Stimulated activated CD4-positive, alpha-beta T cell treated with anti-CD3 and anti-CD28 coated beads, Interleukin-4, amount 100 ng/mL, for 4 hours (primary cell): ENCODE measurements at regions not wholly inside any gene's neighbourhood (a gene's known extent, or its start where the extent isn't known, plus 50 kb on each side); places are given as distances from the start of the nearest gene placed in this dataset.

Source experiments
- DNase-seq, 2 experiments: peaks; one replicate each; pipeline ENCODE4 v3.0.0-alpha.2; 2020

DNA sequence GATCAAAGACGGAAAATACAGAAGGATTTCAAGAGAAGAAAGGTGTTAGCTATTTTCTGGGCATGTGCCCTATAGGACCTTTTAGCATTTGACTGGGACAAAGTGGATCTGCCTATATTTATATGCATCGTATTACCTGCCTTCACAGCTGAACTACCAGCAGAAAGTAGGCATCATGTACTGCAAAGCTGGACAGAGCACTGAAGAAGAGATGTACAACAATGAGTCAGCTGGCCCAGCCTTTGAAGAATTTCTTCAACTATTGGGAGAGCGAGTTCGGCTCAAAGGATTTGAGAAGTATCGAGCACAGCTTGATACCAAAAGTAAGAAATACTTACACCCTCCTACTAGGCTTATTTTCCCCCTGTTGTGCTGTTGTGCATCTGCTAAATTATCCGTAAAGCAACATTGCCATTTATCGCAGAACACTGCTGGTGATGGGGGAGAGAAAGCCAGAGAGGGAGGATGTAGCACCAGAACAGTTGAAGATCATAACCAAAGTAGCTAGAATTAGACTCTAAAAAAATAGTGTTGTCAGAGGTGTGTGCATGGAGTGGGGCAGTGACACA is 282.0 kb upstream of the RGS6 start:
- DNase-seq, result no peak

- no peak for DNase-seq
Observed at GRCh38 chr14:71651228-71651627, 281.0 kb upstream of the RGS6 start.

GRCh38 chr14:71652368-71652767 is 279.9 kb upstream of the RGS6 start:
- DNase-seq, result no peak

GRCh38 chr14:71654810-71655209 is 277.4 kb upstream of the RGS6 start:
- no peak for DNase-seq

DNA sequence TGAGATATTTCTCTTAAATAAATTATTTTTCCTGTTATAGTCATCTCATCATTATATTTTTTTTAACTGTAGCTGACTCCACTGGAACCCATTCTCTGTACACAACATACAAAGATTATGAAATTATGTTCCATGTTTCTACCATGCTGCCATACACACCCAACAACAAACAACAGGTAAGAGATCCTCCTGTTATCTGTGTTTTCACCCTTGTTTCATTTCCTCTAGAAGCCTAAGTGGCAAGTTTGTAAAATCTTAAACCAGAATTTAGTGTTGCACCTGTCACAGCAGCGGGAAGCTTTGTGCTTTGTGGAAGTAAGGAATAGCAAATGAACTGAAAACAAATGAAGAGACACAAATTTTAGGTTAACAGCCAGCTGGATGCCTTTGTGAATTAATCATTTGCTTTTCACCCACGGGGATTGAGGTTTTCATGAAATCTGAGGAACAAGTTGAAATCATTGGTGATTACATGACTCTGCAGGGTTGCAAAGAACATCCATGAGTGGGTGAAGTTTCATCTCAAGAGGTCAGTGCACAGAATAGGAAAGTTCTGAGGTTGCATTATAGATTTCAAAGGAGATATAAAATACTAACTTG is 273.9 kb upstream of the RGS6 start:
- no peak for DNase-seq

DNA sequence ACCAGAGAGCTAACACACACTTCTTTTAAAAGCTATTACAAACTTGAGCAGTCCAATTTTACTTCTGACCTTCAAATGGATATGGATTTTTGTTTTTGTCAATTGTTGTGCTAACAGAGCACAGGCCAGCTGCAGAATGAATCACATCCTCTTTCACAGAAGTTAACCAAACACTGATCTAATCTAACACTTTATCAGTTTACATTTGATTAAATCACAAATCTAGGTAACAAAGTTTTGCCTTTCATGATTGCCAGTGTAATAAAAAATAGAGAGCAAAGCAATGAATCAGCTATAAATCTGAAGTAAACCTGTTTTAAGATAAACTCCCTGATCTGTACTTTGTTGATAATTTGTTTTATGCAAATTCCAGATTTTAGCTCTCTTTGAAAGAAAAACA is 273.1 kb upstream of the RGS6 start:
- DNase-seq, result no peak

- DNase-seq, result no peak
Observed at GRCh38 chr14:71661441-71661840, 270.8 kb upstream of the RGS6 start.

- DNase-seq, result no peak
Observed at GRCh38 chr14:71662291-71662790, 269.9 kb upstream of the RGS6 start.

DNA sequence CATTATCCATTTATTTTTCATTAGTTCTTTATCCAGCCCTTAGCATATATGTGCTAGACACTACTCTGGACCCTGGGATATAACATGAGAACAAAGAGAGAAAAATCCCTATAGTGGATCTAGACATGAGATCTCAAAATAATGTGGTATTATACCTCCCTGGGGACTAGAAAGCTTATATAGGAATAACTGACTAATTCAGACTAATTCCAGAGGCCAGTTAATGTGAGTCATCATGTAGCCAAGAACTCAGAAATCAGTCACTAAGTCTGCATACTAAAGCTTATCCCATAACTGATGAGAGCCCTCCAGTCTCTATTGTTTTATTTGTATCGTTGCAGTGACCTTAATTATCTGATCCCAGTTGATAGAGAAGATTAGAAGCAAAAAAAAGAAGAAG is 267.1 kb upstream of the RGS6 start:
- DNase-seq, result no peak

GRCh38 chr14:71665781-71666180 is 266.4 kb upstream of the RGS6 start:
- DNase-seq, result no peak

GRCh38 chr14:71666571-71667145 is 265.6 kb upstream of the RGS6 start:
- DNase-seq, result no peak

- DNase-seq, result no peak
Observed at GRCh38 chr14:71668186-71668912, 263.9 kb upstream of the RGS6 start.

- no peak for DNase-seq
Observed at GRCh38 chr14:71672596-71672995, 259.6 kb upstream of the RGS6 start.

DNA sequence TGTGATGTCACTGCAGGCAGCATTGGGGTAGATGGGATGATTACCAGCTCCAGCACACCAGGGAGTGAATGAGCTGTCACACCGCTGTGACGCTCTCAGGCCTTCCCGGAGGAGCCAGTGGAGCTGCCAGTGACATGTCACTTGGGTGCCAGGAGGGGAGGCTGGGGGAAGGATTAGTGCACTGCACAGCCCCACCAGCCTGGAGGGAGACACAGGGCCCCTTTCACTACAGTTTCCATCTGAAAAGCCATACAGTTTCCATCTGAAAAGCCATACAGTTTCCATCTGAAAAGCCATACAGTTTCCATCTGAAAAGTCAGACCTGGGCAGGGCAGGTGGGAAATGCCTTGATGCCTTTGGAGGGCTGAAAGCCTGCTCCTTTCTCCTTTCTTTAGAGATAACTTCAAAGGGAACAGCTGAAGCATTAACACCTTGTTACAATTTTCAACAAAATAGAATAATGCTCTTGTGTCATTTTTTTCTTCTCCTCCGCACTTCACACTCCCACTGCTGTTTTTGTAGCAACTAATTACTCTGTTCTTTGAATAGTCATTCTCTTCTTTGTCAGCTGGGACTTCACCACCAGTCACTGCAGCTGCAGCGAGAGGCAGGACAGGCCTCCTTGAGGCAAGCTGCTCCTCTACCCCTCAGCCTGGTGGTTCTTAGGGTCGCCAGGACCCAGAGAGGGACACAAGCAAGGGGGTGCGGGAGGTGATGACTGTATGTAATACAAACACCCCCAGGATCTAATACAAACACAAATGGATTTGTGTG is 256.9 kb upstream of the RGS6 start:
- DNase-seq, result no peak

GRCh38 chr14:71675900-71676287 is 256.3 kb upstream of the RGS6 start:
- DNase-seq, result no peak

DNA sequence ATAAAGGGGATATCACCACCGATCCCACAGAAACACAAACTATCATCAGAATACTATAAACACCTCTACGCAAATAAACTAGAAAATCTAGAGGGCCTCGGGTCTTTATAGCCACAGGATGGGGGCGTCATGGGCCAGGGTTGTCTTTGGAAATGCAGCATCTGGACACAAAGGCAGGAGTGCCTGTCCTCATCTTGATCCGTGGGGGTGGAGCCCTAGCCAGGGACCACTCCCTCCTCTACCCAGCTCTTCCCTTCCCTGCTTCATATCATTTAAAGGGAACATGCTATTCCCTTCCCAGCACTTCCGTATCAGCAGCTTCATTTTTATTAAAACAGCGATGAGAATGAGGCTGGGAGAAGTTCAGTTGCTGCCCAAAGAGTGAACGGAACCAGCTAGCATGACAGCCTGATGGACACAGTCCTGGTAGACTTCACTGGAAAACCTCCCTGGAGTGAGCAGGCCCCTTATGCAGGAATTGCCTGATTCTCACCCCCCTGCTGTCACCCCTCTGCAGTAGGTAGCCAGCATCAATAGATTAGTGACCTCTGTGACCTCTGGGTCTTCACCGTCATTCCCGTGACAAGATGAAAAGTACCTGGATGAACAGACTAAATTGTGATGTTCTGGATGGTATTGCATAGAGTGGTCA is 251.4 kb upstream of the RGS6 start:
- DNase-seq, result no peak

DNA sequence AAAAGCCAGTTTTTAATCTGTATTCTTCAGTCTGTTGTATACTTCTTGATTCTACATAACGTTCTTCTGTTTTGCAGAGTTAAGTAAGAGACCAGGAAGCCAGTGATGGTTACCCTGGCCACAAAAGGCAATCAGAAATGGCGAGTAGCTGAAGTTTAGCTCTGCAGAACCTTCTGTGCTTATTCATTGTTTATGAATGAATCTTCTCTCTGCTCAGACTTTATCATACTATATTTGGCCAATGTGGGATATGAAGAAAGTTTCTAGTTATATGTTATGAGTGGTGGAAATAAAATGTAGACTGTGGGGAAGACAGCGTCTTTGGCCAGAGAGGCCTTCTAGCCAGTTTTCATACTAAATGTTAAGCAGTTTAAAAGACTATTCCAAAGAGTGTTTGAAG is 249.9 kb upstream of the RGS6 start:
- DNase-seq, result no peak

DNA sequence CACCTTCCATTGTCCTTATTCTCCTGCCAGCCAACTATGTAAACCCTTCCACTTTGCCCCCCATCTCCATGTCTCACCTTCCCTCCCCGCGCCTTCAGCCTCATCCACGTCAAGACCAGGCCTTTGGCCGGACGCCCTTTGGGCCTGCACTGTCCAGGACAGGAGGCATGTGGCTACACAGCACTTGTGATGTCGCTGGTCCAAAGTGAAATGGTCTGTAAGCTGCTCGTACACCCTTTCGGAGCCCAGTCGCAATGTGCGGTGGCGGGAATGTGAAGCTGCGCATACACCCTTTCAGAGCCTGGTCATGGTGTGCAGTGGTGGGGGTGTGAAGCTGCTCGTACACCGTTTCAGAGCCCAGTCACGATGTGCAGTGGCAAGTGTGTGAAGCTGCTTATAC is 247.9 kb upstream of the RGS6 start:
- no peak for DNase-seq

DNA sequence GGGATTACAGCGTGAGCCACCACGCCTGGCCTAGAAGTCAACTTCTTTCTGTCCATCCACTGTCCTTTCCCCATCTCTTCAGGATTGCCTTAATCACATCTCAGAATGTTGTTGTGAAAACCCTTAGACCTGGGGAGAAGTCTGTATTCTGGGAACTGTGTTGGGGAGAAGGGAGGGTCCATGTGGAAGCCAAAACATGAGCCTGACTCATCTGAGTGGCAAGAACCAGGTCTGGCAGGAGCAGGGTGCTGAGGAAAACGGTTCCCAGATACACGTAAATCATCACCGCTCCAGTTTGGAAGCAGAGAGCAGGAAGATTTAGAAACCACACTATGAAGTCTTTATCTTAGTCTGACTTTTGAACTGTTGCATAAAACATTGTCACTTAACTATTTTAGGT is 245.6 kb upstream of the RGS6 start:
- no peak for DNase-seq

- no peak for DNase-seq
Observed at GRCh38 chr14:71687166-71687831, 244.9 kb upstream of the RGS6 start.

GRCh38 chr14:71688576-71688975 is 243.7 kb upstream of the RGS6 start:
- no peak for DNase-seq

- no peak for DNase-seq
Observed at GRCh38 chr14:71690478-71690877, 241.8 kb upstream of the RGS6 start.
